ENCODE measurements at regions not wholly inside any gene's neighbourhood (a gene's known extent, or its start where the extent isn't known, plus 50 kb on each side); places are given as distances from the start of the nearest gene placed in this dataset.

- Histone ChIP-seq H3K4me1 (ENCODE audit: insufficient read depth) (no peaks in the 10 kb centered on the region), H3K36me3 (ENCODE audit: insufficient read depth) (no peaks in the 10 kb centered on the region), H3K27ac (ENCODE audit: low read depth) (no peak overlapping the region), H3K4me3 (ENCODE audit: low read depth, low read length) (no peak overlapping the region)
- DNase-seq (ENCODE audit: extremely low spot score): no peak
- 72% methylated on average over 3 of the region's 3 CpGs for WGBS
These were observed 2139.4 kb upstream of the TENM3 start for GRCh38 chr4:180103794-180104193.

- no peak overlapping the region for H3K4me3 ChIP-seq (ENCODE audit: low read depth, low read length)
- H3K27ac ChIP-seq (ENCODE audit: low read depth): no peak overlapping the region
- 93% methylated on average over 3 of the region's 3 CpGs for WGBS
- no peaks in the 10 kb centered on the region for H3K36me3 ChIP-seq (ENCODE audit: insufficient read depth)
- DNase-seq (ENCODE audit: extremely low spot score): no peak
- no peaks in the 10 kb centered on the region for H3K4me1 ChIP-seq (ENCODE audit: insufficient read depth)
These were observed 2137.8 kb upstream of the TENM3 start for GRCh38 chr4:180105362-180105761.

- DNase-seq (ENCODE audit: extremely low spot score): no peak
- H3K4me3 ChIP-seq (ENCODE audit: low read depth, low read length): no peak overlapping the region
- H3K4me1 ChIP-seq (ENCODE audit: insufficient read depth): no peaks in the 10 kb centered on the region
- H3K36me3 ChIP-seq (ENCODE audit: insufficient read depth): no peaks in the 10 kb centered on the region
- H3K27ac ChIP-seq (ENCODE audit: low read depth): no peak overlapping the region
- WGBS: 94% methylated on average over 2 of the region's 2 CpGs
These were observed 2137.1 kb upstream of the TENM3 start for GRCh38 chr4:180106122-180106521.

- Histone ChIP-seq H3K4me3 (ENCODE audit: low read depth, low read length) (no peak overlapping the region), H3K27ac (ENCODE audit: low read depth) (no peak overlapping the region), H3K4me1 (ENCODE audit: insufficient read depth) (no peaks in the 10 kb centered on the region), H3K36me3 (ENCODE audit: insufficient read depth) (no peaks in the 10 kb centered on the region)
- DNase-seq (ENCODE audit: extremely low spot score): no peak
- 84% methylated on average over 6 of the region's 6 CpGs for WGBS
These were observed 2136.2 kb upstream of the TENM3 start for GRCh38 chr4:180106997-180107396.

- Histone ChIP-seq H3K27ac (ENCODE audit: low read depth) (no peak overlapping the region), H3K4me3 (ENCODE audit: low read depth, low read length) (no peak overlapping the region), H3K36me3 (ENCODE audit: insufficient read depth) (no peaks in the 10 kb centered on the region), H3K4me1 (ENCODE audit: insufficient read depth) (no peaks in the 10 kb centered on the region)
- DNase-seq (ENCODE audit: extremely low spot score): no peak
- WGBS: 66% methylated on average over 4 of the region's 4 CpGs
These were observed 2126.4 kb upstream of the TENM3 start for GRCh38 chr4:180116840-180117239.

- no peak for DNase-seq (ENCODE audit: extremely low spot score)
- no peak overlapping the region for H3K4me3 ChIP-seq (ENCODE audit: low read depth, low read length)
- H3K27ac ChIP-seq (ENCODE audit: low read depth): no peak overlapping the region
- no peaks in the 10 kb centered on the region for H3K4me1 ChIP-seq (ENCODE audit: insufficient read depth)
- WGBS: 64% methylated on average over 3 of the region's 3 CpGs
- no peaks in the 10 kb centered on the region for H3K36me3 ChIP-seq (ENCODE audit: insufficient read depth)
These were observed 2123.1 kb upstream of the TENM3 start for GRCh38 chr4:180120068-180120467.

- WGBS: 32% methylated on average over 11 of the region's 11 CpGs
- DNase-seq (ENCODE audit: extremely low spot score): no peak
- Histone ChIP-seq H3K4me1 (ENCODE audit: insufficient read depth) (no peaks in the 10 kb centered on the region), H3K36me3 (ENCODE audit: insufficient read depth) (no peaks in the 10 kb centered on the region), H3K27ac (ENCODE audit: low read depth) (no peak overlapping the region), H3K4me3 (ENCODE audit: low read depth, low read length) (no peak overlapping the region)
These were observed 2108.9 kb upstream of the TENM3 start for GRCh38 chr4:180134091-180134866.

GRCh38 chr4:180141734-180142133, 2101.5 kb upstream of the TENM3 start:
- Histone ChIP-seq H3K4me3 (ENCODE audit: low read depth, low read length) (no peak overlapping the region), H3K27ac (ENCODE audit: low read depth) (no peak overlapping the region), H3K36me3 (ENCODE audit: insufficient read depth) (no peaks in the 10 kb centered on the region), H3K4me1 (ENCODE audit: insufficient read depth) (no peaks in the 10 kb centered on the region)
- DNase-seq (ENCODE audit: extremely low spot score): no peak
- WGBS: 79% methylated on average over 3 of the region's 3 CpGs

- no peaks in the 10 kb centered on the region for H3K4me1 ChIP-seq (ENCODE audit: insufficient read depth)
- H3K27ac ChIP-seq (ENCODE audit: low read depth): no peak overlapping the region
- no peak for DNase-seq (ENCODE audit: extremely low spot score)
- 49% methylated on average over 2 of the region's 2 CpGs for WGBS
- H3K4me3 ChIP-seq (ENCODE audit: low read depth, low read length): no peak overlapping the region
- no peaks in the 10 kb centered on the region for H3K36me3 ChIP-seq (ENCODE audit: insufficient read depth)
These were observed 2094.5 kb upstream of the TENM3 start for GRCh38 chr4:180148737-180149136.

- H3K27ac ChIP-seq (ENCODE audit: low read depth): no peak overlapping the region
- H3K4me3 ChIP-seq (ENCODE audit: low read depth, low read length): no peak overlapping the region
- H3K36me3 ChIP-seq (ENCODE audit: insufficient read depth): no peaks in the 10 kb centered on the region
- no peak for DNase-seq (ENCODE audit: extremely low spot score)
- H3K4me1 ChIP-seq (ENCODE audit: insufficient read depth): no peaks in the 10 kb centered on the region
- WGBS: 29% methylated on average over 3 of the region's 3 CpGs
These were observed 2092.4 kb upstream of the TENM3 start for GRCh38 chr4:180150818-180151217.

- Histone ChIP-seq H3K4me3 (ENCODE audit: low read depth, low read length) (no peak overlapping the region), H3K36me3 (ENCODE audit: insufficient read depth) (no peaks in the 10 kb centered on the region), H3K4me1 (ENCODE audit: insufficient read depth) (no peaks in the 10 kb centered on the region), H3K27ac (ENCODE audit: low read depth) (no peak overlapping the region)
- 88% methylated on average over 3 of the region's 3 CpGs for WGBS
- no peak for DNase-seq (ENCODE audit: extremely low spot score)
These were observed 2090.4 kb upstream of the TENM3 start for GRCh38 chr4:180152831-180153230.

- H3K4me3 ChIP-seq (ENCODE audit: low read depth, low read length): no peak overlapping the region
- WGBS: 95% methylated on average over 5 of the region's 5 CpGs
- H3K36me3 ChIP-seq (ENCODE audit: insufficient read depth): no peaks in the 10 kb centered on the region
- no peak overlapping the region for H3K27ac ChIP-seq (ENCODE audit: low read depth)
- no peaks in the 10 kb centered on the region for H3K4me1 ChIP-seq (ENCODE audit: insufficient read depth)
- no peak for DNase-seq (ENCODE audit: extremely low spot score)
These were observed 2089.6 kb upstream of the TENM3 start for GRCh38 chr4:180153587-180153986.

GRCh38 chr4:180156684-180157083, 2086.5 kb upstream of the TENM3 start:
- WGBS: 93% methylated on average over 1 of the region's 1 CpG
- H3K36me3 ChIP-seq (ENCODE audit: insufficient read depth): no peaks in the 10 kb centered on the region
- DNase-seq (ENCODE audit: extremely low spot score): no peak
- H3K4me1 ChIP-seq (ENCODE audit: insufficient read depth): no peaks in the 10 kb centered on the region
- H3K4me3 ChIP-seq (ENCODE audit: low read depth, low read length): no peak overlapping the region
- H3K27ac ChIP-seq (ENCODE audit: low read depth): no peak overlapping the region

GRCh38 chr4:180160195-180160983, 2082.8 kb upstream of the TENM3 start:
- DNase-seq (ENCODE audit: extremely low spot score): no peak
- no peaks in the 10 kb centered on the region for H3K36me3 ChIP-seq (ENCODE audit: insufficient read depth)
- WGBS: 67% methylated on average over 8 of the region's 8 CpGs
- H3K4me1 ChIP-seq (ENCODE audit: insufficient read depth): no peaks in the 10 kb centered on the region
- no peak overlapping the region for H3K27ac ChIP-seq (ENCODE audit: low read depth)
- H3K4me3 ChIP-seq (ENCODE audit: low read depth, low read length): no peak overlapping the region
